ENCODE measurements at regions not wholly inside any gene's neighbourhood (a gene's known extent, or its start where the extent isn't known, plus 50 kb on each side); places are given as distances from the start of the nearest gene placed in this dataset.

GRCh38 chr6:71454056-71454455 lies 165.4 kb downstream of the OGFRL1 start:
- Histone ChIP-seq H3K9me3 (no peaks in the 10 kb centered on the region), H3K36me3 (no peaks in the 10 kb centered on the region), H3K27ac (no peak overlapping the region), H3K4me3 (ENCODE audit: low read depth in 1 of 2, low read length in 1 of 2) (no peak overlapping the region), H3K4me1 (ENCODE audit: control insufficient read depth in 1 of 2, insufficient read depth in 1 of 2, low read depth in 1 of 2, low read length in 1 of 2) (no peaks in the 10 kb centered on the region), H3K27me3 (no peaks in the 10 kb centered on the region)
- TF ChIP-seq CTCF (IDR thresholded peaks at IDR 0.05), result no peak

GRCh38 chr6:71457929-71458328 lies 169.3 kb downstream of the OGFRL1 start:
- Histone ChIP-seq H3K27ac (no peak overlapping the region), H3K36me3 (no peaks in the 10 kb centered on the region), H3K27me3 (no peaks in the 10 kb centered on the region), H3K4me3 (ENCODE audit: low read depth in 1 of 2, low read length in 1 of 2) (no peak overlapping the region), H3K9me3 (no peaks in the 10 kb centered on the region), H3K4me1 (ENCODE audit: control insufficient read depth in 1 of 2, insufficient read depth in 1 of 2, low read depth in 1 of 2, low read length in 1 of 2) (no peaks in the 10 kb centered on the region)
- TF ChIP-seq CTCF (IDR thresholded peaks at IDR 0.05), result no peak

GRCh38 chr6:71459162-71459561 lies 170.6 kb downstream of the OGFRL1 start:
- no peak for TF ChIP-seq CTCF (IDR thresholded peaks at IDR 0.05)

GRCh38 chr6:71460933-71461332 lies 172.3 kb downstream of the OGFRL1 start:
- Histone ChIP-seq H3K4me1 (ENCODE audit: control insufficient read depth in 1 of 2, insufficient read depth in 1 of 2, low read depth in 1 of 2, low read length in 1 of 2) (no peaks in the 10 kb centered on the region), H3K27me3 (no peaks in the 10 kb centered on the region), H3K9me3 (no peaks in the 10 kb centered on the region), H3K36me3 (no peaks in the 10 kb centered on the region), H3K27ac (no peak overlapping the region), H3K4me3 (ENCODE audit: low read depth in 1 of 2, low read length in 1 of 2) (no peak overlapping the region)
- TF ChIP-seq CTCF (IDR thresholded peaks at IDR 0.05), result no peak

More at GRCh38 chr6:71459162-71459561, 170.6 kb downstream of the OGFRL1 start:
- no peaks in the 10 kb centered on the region for H3K4me1 ChIP-seq (ENCODE audit: control insufficient read depth in 1 of 2, insufficient read depth in 1 of 2, low read depth in 1 of 2, low read length in 1 of 2)
- H3K27me3 ChIP-seq, result no peaks in the 10 kb centered on the region
- no peaks in the 10 kb centered on the region for H3K36me3 ChIP-seq
- no peaks in the 10 kb centered on the region for H3K9me3 ChIP-seq
- H3K27ac ChIP-seq, result no peak overlapping the region
- H3K4me3 ChIP-seq (ENCODE audit: low read depth in 1 of 2, low read length in 1 of 2), result no peak overlapping the region

GRCh38 chr6:71463061-71463460 lies 174.4 kb downstream of the OGFRL1 start:
- TF ChIP-seq CTCF (IDR thresholded peaks at IDR 0.05), result no peak
- H3K9me3 ChIP-seq, result no peaks in the 10 kb centered on the region
- H3K27me3 ChIP-seq, result no peaks in the 10 kb centered on the region
- no peaks in the 10 kb centered on the region for H3K4me1 ChIP-seq (ENCODE audit: control insufficient read depth in 1 of 2, insufficient read depth in 1 of 2, low read depth in 1 of 2, low read length in 1 of 2)
- no peaks in the 10 kb centered on the region for H3K36me3 ChIP-seq
- H3K4me3 ChIP-seq (ENCODE audit: low read depth in 1 of 2, low read length in 1 of 2), result no peak overlapping the region
- no peak overlapping the region for H3K27ac ChIP-seq

GRCh38 chr6:71465096-71465495 lies 176.5 kb downstream of the OGFRL1 start:
- Histone ChIP-seq H3K27ac (no peak overlapping the region), H3K36me3 (no peaks in the 10 kb centered on the region), H3K27me3 (no peaks in the 10 kb centered on the region), H3K4me1 (ENCODE audit: control insufficient read depth in 1 of 2, insufficient read depth in 1 of 2, low read depth in 1 of 2, low read length in 1 of 2) (no peaks in the 10 kb centered on the region), H3K4me3 (ENCODE audit: low read depth in 1 of 2, low read length in 1 of 2) (no peak overlapping the region), H3K9me3 (no peaks in the 10 kb centered on the region)
- TF ChIP-seq CTCF (IDR thresholded peaks at IDR 0.05), result no peak
